ENCODE measurements at regions not wholly inside any gene's neighbourhood (a gene's known extent, or its start where the extent isn't known, plus 50 kb on each side); places are given as distances from the start of the nearest gene placed in this dataset.
"Not testable (repeated sequence)": the region's sequence is repeated elsewhere in the genome, so short reads cannot be mapped to it uniquely, and the experiment has no call there.

DNA sequence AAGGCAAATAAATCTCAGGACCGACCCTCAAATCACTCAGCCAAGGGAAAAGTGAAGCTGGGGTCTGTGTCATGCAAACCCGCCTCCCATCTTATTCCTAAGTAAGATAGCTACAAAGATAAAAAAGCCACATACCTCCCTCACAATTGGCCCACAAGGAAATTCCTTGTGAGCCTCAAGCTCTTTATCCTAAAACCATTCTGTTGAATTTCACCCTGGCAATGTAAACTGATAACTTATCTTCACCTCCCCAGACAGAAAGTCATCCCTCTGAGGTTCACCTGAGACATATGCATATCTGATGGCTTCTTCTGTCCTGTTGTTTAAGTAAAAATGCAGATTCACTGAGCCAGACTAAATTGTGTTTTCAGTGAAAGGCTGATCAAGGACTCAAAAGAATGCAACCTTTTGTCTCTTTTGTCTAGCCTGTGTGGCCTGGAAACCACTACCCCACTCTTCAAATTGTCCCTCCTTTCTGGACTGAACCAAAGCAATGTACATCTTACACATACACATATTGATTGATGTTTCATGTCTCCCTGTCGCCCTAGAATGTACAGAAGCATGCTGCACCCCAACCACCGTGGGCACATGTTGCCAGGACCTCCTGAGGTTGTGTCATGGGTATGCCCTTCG lies 91.3 kb downstream of the MFAP3L start:
- no peak for DNase-seq

DNA sequence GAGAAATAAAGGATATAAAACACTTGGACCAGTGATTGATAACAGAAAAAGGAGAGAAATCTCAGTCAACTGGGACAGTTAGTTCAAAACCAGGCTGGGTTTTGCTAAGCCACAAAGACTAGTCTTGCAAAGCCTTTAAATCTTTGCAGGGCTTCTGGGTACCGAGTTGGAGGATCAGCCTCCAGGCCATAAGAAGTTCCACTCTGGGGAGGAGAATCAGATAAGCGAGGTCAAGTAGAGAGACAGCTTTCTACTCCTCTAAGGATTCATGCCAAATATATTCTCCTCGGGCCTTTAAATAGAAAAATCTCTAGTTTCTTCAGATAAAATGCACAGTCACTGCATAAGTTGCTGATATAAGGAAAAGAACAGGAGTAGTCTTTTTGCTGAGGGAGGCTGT lies 92.7 kb downstream of the MFAP3L start:
- no peak for DNase-seq

DNA sequence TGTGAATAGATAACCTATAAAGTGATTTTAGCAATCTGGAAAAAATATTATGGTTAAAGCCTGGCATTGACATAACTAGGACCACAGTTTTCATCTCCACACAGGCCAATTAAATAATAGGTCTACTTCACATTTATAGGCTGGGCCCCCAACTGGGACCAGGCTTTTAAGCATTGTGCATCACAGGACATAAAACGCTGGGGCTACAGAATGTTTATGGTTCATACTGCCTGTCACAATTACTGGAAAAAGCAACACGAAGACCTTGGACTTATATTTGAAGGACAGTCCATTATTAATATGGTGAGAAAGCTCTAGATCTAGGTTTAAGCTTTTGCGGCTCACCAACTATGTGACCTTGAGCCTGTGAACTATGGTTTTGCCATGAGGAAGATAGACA lies 94.2 kb downstream of the MFAP3L start:
- DNase-seq = no peak

DNA sequence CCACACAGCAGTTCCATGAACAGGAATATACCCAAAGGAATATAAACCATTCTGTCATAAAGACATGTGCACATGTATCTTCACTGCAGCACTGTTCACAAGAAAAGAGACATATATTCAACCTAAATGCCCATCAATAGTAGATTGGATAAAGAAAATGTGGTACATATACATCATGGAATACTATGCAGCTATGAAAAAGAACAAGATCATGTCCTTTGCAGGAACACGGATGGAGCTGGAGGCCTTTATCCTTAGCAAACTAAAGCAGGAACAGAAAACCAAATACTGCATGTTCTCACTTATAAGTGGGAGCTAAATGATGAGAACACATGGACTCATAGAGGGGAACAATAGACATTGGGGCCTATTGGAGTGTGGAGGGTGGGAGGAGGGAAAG lies 95.4 kb downstream of the MFAP3L start:
- DNase-seq = not testable (repeated sequence)

DNA sequence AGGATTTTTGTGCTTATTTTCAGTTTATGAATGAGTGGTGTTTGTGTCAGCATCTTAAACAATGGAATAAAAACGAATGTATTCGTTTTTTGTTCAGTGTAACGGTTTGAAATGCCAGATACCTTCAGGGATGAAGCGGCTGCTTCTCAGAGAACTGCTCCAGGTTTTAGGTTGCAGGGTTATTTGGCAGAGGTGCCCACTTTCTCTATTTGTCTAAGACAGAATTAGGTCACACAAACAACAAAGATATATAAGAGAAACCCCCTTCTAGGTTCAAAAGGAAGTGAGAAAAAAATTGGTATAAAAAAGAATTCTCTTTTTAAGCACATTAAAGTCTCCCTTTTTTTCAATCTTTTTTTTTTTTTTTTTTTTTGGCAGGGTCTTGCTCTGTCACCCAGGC lies 98.9 kb downstream of the MFAP3L start:
- no peak for DNase-seq

DNA sequence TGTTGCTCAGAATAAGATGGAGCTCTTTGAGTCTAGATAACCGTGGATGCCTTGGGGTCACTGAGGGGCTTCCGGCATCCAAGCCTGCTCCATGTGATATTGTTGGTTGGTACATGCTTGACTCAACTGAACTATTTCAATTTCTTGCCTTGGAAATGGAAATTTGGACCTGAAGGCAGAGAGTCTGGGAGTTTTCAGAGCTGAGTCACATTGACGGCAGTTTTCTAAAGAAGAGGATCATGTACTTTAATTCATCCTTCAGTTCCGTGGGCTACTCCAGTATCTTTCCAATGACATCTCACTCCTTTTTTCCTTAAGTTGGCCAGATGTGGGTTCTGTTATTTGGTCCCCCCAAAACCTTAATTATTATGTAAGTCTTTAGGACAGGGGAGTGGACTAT lies 100.5 kb downstream of the MFAP3L start:
- no peak for DNase-seq

DNA sequence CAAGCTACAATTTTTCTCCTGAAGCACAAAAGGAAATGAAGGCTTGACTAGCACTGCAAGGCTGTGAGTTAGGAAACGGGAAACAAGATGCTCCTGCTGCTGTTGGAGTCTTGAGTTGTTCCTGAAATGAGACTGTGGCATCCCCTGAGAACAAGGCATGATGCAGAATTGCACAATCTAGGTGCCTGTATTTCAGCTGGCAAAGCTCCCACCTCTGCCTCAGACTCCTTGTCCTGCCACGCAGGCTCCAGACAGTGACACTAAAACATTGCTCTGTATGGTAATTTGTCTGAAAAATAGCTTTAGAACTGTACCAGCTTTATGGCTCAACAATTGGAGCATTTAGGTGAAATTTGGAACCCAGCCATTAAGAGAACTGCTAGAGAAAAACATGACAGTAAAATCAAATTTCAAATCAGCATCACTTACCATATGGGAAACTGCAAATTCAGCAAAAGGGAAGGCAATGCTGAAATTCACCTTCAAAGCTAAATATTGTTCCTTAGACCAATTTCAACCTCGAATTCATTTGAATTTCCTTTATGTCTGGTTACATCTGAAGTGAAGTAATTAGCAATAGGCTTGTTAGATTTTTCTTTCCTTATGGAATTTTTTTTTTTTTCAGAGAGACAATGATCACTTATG lies 103.4 kb downstream of the MFAP3L start:
- no peak for DNase-seq

DNA sequence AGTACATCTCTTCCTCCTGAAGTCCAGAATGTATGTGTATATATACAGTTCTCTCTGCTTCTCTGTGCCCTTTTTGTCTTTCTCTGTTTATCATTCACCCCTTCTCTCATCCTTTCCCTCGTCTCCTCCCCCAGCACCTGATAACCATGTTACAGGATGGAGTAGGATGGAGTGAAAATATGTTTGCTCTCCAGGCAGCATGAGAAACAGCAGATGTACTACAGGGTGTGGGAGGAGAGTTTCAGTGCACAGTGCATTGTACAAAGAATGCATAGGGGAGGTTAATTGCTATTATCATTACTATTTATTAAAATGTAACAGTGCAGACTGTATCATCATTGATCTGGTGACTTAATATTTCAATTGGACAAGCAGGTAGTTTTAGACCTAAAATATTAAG lies 104.5 kb downstream of the MFAP3L start:
- DNase-seq = no peak

DNA sequence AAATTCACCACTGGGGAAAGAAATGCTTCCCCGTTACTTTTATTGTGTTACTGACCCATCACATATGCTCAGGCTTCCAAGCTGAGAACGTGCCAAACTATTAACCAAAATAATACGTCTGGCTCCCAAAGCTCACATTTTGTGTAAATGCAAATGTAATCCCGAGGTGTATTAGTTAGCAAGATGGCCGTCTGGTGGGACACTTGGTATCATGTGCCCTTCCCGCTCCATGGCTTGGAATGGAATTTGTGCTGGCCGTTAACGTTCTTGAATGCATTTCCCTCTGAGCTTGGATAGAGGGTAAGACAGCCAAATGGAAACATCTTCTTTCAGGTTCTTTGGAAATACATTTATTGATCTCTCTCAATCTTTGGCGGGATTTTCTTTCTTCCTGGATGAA lies 105.0 kb downstream of the MFAP3L start:
- DNase-seq = no peak

DNA sequence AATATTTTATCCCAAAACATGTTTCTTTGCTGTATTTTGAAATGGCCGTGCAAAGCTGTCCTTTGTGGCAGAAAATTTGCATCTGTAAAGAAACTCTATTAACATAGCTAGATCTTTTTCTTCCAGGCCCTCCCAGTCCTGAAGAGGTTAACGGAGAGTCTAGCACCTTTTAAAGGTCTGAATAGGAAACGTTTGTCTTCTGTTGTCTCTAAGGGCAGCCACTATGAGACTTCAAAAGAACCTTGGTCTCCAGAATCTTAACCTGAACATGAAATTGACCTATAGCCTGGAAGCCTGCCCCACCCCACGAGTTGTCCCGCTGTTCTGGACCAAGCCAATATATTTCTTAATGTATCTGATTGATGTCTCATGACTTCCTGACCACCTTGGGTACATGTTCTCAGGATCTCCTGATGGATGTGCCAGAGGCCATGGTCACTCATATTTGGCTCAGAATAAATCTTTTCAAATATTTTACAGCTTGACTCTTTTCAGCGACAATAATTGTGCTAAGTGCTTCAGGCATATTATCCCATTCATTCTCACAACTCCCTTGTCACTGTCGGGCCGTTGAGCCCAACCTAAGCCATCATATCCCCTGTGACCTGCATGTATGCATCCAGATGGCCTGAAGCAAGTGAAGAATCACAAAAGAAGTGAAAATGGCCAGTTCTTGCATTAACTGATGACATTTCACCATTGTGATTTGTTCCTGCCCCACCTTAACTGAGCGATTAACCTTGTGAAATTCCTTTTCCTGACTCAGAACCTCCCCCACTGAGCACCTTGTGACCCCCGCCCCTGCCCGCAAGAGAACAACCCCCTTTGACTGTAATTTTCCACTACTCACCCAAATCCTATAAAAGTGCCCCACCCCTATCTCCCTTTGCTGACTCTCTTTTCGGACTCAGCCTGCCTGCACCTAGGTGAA lies 106.7 kb downstream of the MFAP3L start:
- DNase-seq = not testable (repeated sequence)

DNA sequence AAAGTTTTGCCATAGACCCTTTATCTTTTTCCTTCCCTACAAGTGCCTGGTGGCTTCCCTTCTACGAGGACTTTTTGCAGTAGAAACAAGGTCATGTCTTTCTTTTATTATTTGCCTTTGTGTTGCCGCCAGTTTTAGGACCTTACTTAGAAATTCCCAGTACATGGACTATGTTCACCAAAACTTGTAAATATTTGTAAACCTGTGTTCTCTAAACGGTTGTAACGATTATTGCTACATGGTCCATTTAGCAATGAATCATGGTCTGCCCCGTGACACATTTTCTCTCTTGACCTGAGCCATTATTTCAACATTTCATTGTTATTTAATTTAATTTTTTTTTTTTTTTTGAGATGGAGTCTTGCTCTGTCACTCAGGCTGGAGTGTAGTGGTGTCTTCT lies 110.7 kb downstream of the MFAP3L start:
- DNase-seq = no peak

DNA sequence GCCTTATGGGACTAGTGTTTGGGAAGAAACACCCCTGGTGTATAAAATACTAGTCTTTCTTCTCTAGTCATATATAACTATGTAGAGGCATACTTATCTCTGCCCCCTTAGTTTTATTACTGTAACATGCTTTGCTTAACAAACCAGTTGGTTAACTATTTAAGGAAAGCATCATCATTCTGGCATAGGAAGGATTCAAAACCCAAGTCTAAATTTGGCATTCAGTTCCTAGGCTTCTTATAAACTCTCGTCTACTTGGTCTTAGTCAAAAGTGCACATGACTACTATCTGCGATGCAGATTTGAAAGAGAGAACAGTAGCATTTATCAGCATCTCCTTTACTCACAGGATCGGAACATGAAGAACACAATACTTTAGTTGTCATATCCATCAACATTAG lies 111.3 kb downstream of the MFAP3L start:
- no peak for DNase-seq

DNA sequence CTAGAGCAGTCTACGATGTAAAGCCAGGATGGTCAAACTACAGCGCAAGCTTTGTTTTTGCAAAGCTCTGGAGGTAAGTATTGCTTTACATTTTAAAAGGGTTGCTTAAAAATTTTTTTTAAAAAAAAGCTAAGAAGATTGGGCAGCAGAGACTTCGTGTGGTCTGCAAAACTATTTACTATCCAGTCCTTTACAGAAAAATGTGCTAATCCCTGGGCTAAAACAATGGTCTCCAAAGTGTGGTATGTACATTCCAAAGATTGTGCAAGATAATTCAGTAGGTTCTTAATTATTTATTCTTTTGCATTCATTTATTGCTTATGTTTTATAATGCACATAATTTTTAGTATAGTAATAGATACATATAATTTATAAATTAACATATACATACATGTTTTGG lies 113.2 kb downstream of the MFAP3L start:
- no peak for DNase-seq

DNA sequence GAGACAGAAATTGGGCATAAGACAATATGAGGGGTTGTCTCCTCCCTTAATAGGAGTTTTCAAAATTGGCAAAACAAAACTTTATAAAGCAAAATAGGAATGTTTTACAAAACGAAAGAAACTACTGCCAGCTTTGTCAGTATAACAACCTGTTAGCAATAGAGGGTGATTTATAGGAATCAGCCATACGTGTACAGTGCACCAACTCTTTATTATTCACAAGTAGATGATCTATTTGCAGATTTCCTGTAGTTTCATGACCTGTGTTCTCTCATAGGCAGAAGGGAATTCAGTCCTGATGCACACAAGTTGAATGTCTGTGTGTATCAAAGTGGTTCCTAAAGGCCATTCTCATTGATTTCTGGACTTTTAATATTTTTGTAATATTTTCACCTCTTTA lies 116.3 kb downstream of the MFAP3L start:
- DNase-seq = no peak

DNA sequence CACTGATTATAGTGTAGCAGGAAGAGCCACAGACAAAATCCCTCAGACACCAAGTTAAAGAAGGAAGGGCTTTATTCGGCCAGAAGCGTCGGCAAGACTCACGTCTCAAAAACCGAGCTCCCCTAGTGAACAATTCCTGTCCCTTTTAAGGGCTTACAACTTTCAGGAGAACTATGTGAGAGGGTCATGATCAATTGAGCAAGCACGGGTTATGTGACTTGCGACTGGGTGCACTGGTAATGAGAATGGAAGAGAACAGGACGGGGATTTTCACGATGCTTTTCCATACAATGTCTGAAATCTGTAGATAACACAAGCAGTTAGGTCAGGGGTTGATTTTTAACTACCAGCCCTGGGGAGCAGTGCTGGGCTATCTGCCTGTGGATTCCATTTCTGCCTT lies 116.7 kb downstream of the MFAP3L start:
- no peak for DNase-seq

DNA sequence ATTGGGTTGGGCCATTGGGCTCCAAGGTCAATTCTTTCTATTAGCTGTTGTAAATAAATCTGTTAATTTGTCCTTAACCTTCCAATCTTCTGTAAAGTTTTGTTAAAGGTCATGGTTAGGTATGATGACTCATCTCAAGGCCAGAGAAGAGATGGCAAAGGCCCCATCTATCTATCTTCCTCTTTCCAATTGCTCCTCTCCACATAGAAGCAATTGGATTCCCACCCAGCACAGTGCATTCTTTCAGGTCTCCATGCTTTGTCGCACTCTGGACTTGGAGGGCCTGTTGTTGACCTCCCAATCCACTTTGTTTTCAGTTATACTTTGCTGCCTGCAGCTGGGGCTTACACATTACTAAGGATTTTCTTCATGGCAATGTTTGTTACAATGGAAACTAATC lies 118.5 kb downstream of the MFAP3L start:
- no peak for DNase-seq

DNA sequence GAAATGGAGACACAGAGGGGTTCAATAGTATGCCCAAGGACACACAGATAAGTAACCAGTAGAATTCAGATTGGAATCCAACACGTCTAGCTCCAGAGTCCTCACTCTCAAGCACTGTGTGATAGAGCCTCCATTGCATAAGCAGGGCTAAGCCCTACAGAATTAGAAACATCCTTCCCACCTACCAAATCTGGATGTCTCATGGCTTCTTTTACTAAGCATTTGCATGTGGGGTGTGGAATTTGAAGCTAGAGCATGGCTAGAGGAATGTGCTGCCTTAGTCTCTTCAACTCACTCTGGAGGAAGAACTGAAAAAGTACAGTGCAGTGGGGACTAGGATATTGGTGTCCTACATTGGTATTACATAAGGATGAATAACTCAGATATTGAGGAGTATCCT lies 119.4 kb downstream of the MFAP3L start:
- no peak for DNase-seq

DNA sequence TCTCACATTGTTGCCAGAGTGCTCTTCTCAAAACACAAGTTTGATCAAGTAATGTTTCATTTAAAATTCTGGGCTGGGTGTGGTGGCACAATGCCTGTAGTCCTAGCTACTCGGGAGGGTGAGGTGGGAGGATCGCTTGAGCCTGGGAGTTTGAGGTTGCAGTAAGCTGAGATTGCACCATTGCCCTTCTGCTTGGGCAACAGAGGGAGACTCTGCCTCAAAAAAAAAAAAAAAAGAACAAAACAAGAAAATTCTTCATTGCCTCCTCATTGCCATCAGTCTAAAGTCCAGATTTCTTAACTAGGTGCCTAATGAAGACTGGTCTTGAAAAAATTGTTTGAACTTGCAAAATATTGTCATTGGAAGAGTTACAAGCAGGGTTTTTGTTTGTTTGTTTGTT lies 120.1 kb downstream of the MFAP3L start:
- DNase-seq = no peak

DNA sequence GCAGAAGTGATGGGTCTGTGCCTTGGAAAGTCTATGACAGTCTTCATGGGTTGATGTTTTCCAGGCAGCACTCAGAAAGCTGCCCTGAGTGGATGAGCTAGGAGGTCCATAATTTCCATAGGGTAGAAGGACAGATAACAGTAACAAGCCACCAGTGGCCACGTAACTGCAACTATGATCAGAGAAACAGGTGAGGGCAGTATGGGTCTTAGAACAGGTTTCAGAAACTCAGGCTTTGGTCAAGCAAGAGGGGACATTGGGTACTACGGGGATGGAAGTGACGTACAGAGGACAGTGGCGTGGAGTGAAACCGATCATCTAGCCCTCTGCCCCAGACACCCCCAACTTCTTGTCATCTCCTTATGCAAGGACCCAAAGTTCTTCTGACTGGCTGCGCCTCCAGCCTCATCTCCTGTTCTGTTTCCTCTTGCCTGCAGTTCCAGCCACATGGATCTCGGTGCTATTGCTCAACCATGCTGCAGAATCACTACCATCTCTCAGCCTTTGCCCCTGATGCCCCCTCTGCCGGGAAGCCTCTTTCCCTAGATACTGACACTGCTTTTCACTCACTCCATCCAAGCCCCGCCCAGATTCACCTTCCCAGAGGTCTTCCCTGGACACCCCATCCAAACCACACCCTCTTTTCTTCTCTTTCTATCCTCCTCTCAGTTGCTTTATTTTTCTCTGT lies 123.4 kb downstream of the MFAP3L start:
- no peak for DNase-seq

DNA sequence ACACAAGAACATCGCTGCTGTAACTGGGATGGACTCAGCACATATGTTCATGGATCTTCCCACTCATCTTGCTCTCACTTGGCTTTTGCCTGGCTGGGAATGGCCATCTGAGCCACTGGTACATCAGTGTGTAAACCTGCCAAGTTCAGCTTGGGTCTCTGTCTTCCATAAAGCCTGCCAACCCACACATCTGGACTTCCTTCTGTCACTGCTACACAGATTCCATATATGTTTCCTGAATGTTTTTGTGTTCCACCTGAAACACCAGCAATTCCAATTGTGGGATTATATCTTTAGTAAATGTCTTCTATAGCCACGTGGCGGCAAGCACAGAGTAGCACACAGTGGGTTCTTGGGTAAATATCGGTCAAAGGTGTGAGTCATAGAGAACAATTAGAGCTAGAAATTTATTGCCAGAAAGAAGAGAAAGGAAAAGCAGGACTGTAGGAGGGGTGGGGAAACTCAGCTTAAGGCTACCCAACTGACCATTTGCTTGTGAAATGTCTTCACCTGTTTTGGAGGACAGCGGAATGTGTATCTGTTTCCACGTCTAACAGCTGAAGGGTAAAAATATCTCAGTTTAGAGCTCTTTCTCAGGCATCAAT lies 125.9 kb downstream of the MFAP3L start:
- DNase-seq = no peak

DNA sequence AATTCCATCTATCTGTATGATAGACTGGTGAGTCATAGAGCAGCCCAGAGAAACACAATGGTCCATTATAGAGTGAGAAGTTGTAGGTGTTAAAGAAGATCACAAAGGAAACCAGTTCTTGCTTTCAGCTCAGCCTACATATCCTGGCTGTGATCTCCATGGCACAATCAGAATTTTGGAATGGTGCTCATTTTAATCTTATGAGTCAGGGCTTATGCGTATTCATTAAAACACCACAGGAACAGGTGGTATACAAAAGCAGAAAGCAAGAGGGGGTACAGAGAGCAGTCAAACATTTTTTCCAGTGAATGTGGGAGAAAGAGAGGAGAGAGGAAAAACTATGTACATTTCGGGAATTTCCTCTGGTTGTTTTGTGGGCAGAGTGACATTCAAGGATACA lies 126.9 kb downstream of the MFAP3L start:
- DNase-seq = peak; percentile 25

DNA sequence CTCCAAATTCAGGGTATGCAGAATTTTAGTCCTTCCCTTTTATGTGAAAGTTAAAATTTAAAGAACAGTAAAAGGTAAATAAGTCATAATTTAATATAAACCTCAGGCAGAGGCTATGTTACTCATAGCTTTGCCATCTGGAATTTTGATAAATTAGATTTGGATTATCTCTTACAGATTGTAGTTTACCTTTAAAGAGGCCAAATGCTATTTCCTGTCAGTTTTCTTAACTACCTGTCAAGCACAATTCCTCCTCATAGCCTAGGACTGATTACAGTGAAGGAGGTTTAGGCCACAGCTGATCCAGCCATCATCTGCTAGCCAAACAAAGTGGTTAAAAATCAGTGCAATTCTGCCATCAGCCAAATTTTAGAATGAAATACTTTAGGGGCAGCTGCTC lies 128.1 kb downstream of the MFAP3L start:
- DNase-seq = no peak

DNA sequence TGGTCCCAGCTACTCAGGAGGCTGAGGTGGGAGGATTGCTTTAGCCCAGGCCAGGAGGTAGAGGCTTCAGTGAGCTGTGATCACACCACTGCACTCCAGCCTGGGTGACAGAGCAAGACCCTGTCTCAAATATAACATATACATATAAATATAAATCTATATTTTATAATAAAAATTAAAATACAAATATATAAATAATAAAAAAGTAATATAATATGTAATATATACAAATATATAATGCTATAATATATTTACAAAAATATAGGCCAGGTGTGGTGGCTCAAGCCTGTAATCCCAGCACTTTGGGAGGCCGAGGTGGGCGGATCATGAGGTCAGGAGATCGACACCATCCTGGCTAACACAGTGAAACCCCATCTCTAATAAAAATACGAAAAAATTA lies 131.4 kb downstream of the MFAP3L start:
- DNase-seq = not testable (repeated sequence)

All from fibroblast of skin of abdomen (primary cell).